ENCODE measurements at regions not wholly inside any gene's neighbourhood (a gene's known extent, or its start where the extent isn't known, plus 50 kb on each side); places are given as distances from the start of the nearest gene placed in this dataset.

- Histone ChIP-seq H3K36me3 (ENCODE audit: control insufficient read depth, low read length) (no peaks in the 10 kb centered on the region), H3K9me2 (replicated peaks; ENCODE audit: control insufficient read depth, low read length) (no peaks in the 10 kb centered on the region), H3K9me3 (ENCODE audit: control insufficient read depth, insufficient read depth, low read length) (no peaks in the 10 kb centered on the region), H3K27me3 (ENCODE audit: control insufficient read depth, low read length) (no peaks in the 10 kb centered on the region), H4K20me1 (ENCODE audit: control insufficient read depth, insufficient read depth, low read depth, low read length) (no peaks in the 10 kb centered on the region), H3K79me2 (ENCODE audit: control insufficient read depth, low read length) (no peaks in the 10 kb centered on the region), H3K4me3 (ENCODE audit: low read length) (no peak overlapping the region), H3F3A (ENCODE audit: control insufficient read depth, insufficient read depth) (no peaks in the 10 kb centered on the region), H3K4me1 (ENCODE audit: control insufficient read depth, low read length) (no peaks in the 10 kb centered on the region), H3K4me2 (ENCODE audit: low read length) (no peak overlapping the region), H3K27ac (ENCODE audit: low read depth, low read length) (no peak overlapping the region)
- TF ChIP-seq EZH2phosphoT487 (IDR thresholded peaks at IDR 0.05; ENCODE audit: borderline replicate concordance, low read length), result no peak
- no peak for TF ChIP-seq CTCF (IDR thresholded peaks at IDR 0.05; ENCODE audit: low read depth, low read length, poor library complexity, severe bottlenecking)
Measured at GRCh38 chr10:129131457-129132132, 335.4 kb upstream of the MGMT start.

GRCh38 chr10:129133856-129134255 lies 333.2 kb upstream of the MGMT start:
- no peaks in the 10 kb centered on the region for H3K36me3 ChIP-seq (ENCODE audit: control insufficient read depth, low read length)
- no peak overlapping the region for H3K27ac ChIP-seq (ENCODE audit: low read depth, low read length)
- no peak overlapping the region for H3K4me3 ChIP-seq (ENCODE audit: low read length)
- no peak overlapping the region for H3K4me2 ChIP-seq (ENCODE audit: low read length)
- H3K9me2 ChIP-seq (replicated peaks; ENCODE audit: control insufficient read depth, low read length), result no peaks in the 10 kb centered on the region
- H3K4me1 ChIP-seq (ENCODE audit: control insufficient read depth, low read length), result no peaks in the 10 kb centered on the region
- no peaks in the 10 kb centered on the region for H3K79me2 ChIP-seq (ENCODE audit: control insufficient read depth, low read length)
- no peak for TF ChIP-seq CTCF (IDR thresholded peaks at IDR 0.05; ENCODE audit: low read depth, low read length, poor library complexity, severe bottlenecking)
- no peak for TF ChIP-seq EZH2phosphoT487 (IDR thresholded peaks at IDR 0.05; ENCODE audit: borderline replicate concordance, low read length)
- no peaks in the 10 kb centered on the region for H3K27me3 ChIP-seq (ENCODE audit: control insufficient read depth, low read length)
- H3F3A ChIP-seq (ENCODE audit: control insufficient read depth, insufficient read depth), result no peaks in the 10 kb centered on the region
- H3K9me3 ChIP-seq (ENCODE audit: control insufficient read depth, insufficient read depth, low read length), result no peaks in the 10 kb centered on the region
- no peaks in the 10 kb centered on the region for H4K20me1 ChIP-seq (ENCODE audit: control insufficient read depth, insufficient read depth, low read depth, low read length)

DNA sequence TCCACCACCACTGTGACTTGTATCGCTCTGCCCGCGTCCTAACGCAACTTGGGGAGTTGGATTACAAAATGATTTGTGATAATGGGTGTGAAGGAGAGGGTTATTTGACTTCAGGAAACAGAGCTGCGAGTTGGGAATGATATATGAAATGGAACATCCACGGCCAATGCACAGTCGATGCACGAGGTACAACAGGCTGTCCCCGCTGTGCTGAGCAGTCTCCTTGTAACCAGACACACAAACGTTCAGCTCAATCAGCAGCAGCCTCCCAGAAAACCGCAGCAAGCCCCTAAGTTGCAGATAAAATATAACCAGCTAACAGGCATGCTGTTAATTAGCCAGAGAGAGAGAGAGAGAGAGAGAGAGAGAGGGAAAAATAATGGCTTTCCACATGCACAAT lies 332.7 kb upstream of the MGMT start:
- no peaks in the 10 kb centered on the region for H3K9me3 ChIP-seq (ENCODE audit: control insufficient read depth, insufficient read depth, low read length)
- H3K4me3 ChIP-seq (ENCODE audit: low read length), result no peak overlapping the region
- H3K79me2 ChIP-seq (ENCODE audit: control insufficient read depth, low read length), result no peaks in the 10 kb centered on the region
- H3K27ac ChIP-seq (ENCODE audit: low read depth, low read length), result no peak overlapping the region
- TF ChIP-seq CTCF (IDR thresholded peaks at IDR 0.05; ENCODE audit: low read depth, low read length, poor library complexity, severe bottlenecking), result no peak
- no peak for TF ChIP-seq EZH2phosphoT487 (IDR thresholded peaks at IDR 0.05; ENCODE audit: borderline replicate concordance, low read length)
- no peaks in the 10 kb centered on the region for H3K9me2 ChIP-seq (replicated peaks; ENCODE audit: control insufficient read depth, low read length)
- H3F3A ChIP-seq (ENCODE audit: control insufficient read depth, insufficient read depth), result no peaks in the 10 kb centered on the region
- no peaks in the 10 kb centered on the region for H3K36me3 ChIP-seq (ENCODE audit: control insufficient read depth, low read length)
- H4K20me1 ChIP-seq (ENCODE audit: control insufficient read depth, insufficient read depth, low read depth, low read length), result no peaks in the 10 kb centered on the region
- H3K27me3 ChIP-seq (ENCODE audit: control insufficient read depth, low read length), result no peaks in the 10 kb centered on the region
- H3K4me2 ChIP-seq (ENCODE audit: low read length), result no peak overlapping the region
- no peaks in the 10 kb centered on the region for H3K4me1 ChIP-seq (ENCODE audit: control insufficient read depth, low read length)

Data from DOHH2 (cell line).